GM21528 (cell line): ENCODE measurements at regions not wholly inside any gene's neighbourhood (a gene's known extent, or its start where the extent isn't known, plus 50 kb on each side); places are given as distances from the start of the nearest gene placed in this dataset.

Source experiments
- ATAC-seq: cut with Tn5 transposase; IDR thresholded peaks from one replicate; pipeline ENCODE4 v1.9.1; 2021; ENCODE audit warnings: mild to moderate bottlenecking, moderate library complexity; ENCODE audit not compliant: unreplicated experiment, low FRiP score

GRCh38 chr22:48755059-48755949 is 1072.4 kb downstream of the BRD1 start:
- no peak for ATAC-seq

DNA sequence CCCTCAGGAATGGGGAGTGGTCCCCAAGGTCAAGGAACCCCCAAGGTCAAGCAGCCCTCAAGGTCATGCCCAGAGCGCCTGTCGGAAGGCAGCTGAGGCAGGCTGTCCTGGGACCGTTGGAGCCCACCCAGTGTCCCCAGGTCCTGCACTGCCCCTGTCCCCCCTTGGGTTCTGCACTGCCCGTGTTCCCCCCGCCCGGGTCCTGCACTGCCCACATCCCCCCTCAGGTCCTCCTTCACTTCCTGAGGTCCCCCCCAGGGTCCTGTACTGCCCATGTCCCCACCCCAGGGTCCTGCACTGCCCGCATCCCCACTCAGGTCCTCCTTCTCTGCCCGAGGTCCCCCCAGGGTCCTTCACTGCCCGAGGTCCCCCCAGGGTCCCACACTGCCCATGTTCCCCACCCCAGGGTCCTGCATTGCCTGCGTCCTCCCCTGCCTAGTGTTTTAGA is 1073.0 kb downstream of the BRD1 start:
- no peak for ATAC-seq

- no peak for ATAC-seq
Observed at GRCh38 chr22:48753752-48754517, 1073.7 kb downstream of the BRD1 start.

GRCh38 chr22:48753381-48753730 is 1074.3 kb downstream of the BRD1 start:
- no peak for ATAC-seq

DNA sequence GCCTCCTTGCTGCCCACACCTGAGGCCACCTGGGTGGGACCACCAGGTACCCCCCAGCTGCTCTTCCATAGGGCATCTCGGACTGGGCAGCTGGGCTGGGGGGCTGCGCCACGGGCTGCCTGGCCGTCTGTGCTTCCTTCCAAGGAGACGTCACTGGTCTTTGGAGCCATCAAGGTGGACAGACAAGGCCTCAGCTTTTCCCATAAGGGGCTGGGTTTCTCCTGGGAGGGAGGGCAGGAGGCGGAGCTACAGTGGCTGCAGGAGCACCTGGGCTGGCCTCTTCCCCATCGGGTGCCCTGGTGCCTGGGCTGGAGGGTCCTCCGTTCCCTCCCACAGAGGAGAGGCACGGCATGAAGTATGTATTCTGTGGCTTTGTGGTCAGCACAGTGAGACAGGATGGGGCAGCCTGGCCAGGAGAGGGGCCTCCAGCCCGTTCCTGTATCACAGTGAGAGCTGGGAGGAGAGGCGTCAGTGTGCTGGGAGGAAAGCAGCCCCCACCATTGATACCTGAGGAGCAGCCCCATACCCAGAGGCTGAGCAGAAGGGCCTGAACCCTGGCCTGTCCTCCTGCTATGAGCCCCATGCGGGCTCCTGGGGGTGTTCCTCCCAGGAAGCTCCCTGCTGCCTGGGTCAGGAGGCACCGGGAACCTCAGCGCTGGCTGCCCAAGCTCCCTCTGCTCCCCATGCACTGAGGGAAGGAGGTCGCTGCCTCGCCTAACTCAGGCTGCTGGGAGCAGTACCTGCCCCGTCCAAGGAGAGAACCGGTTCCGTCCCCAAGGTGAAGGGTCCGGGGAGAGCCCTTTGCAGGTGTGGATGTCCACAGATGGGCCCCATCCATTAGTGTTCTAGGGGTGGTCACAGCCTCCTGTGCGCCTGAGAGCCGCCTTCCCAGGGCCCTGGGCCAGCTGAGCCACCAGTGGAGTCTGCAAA is 1075.0 kb downstream of the BRD1 start:
- no peak for ATAC-seq

- ATAC-seq = no peak
Observed at GRCh38 chr22:48751539-48752437, 1075.9 kb downstream of the BRD1 start.

DNA sequence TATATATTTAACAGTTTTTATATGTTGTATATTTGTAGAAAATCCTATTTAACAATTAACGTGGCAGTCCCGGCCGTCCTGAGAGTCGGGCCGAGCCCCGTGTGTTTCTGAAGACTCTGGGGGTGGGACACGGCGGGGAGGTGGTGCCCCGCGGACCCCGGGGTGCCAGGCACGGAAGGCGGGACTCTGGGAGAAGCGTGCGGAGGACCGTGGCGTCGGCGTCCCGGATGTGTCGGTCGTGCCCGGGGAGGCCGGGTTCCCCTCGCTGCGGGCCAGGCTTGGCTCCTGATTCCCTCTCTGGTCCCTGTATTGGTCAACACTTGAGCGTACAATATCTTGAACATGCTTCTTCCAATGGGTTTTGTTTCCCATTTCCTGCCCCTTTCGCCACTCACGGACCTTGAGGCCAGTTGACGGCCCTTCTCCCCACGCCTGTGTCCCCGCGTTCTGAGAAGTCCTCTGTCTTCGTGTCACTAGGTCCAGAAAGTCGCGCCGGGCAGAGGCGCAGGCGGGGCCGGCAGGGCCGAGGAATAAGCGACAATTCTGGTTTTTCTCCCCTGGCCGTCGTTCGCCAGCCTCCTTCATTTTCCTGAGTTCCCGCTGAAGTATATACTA is 1076.7 kb downstream of the BRD1 start:
- no peak for ATAC-seq

- no peak for ATAC-seq
Observed at GRCh38 chr22:48750282-48750681, 1077.4 kb downstream of the BRD1 start.

- ATAC-seq = no peak
Observed at GRCh38 chr22:48749555-48750227, 1078.0 kb downstream of the BRD1 start.

- ATAC-seq = no peak
Observed at GRCh38 chr22:48748860-48749554, 1078.7 kb downstream of the BRD1 start.

DNA sequence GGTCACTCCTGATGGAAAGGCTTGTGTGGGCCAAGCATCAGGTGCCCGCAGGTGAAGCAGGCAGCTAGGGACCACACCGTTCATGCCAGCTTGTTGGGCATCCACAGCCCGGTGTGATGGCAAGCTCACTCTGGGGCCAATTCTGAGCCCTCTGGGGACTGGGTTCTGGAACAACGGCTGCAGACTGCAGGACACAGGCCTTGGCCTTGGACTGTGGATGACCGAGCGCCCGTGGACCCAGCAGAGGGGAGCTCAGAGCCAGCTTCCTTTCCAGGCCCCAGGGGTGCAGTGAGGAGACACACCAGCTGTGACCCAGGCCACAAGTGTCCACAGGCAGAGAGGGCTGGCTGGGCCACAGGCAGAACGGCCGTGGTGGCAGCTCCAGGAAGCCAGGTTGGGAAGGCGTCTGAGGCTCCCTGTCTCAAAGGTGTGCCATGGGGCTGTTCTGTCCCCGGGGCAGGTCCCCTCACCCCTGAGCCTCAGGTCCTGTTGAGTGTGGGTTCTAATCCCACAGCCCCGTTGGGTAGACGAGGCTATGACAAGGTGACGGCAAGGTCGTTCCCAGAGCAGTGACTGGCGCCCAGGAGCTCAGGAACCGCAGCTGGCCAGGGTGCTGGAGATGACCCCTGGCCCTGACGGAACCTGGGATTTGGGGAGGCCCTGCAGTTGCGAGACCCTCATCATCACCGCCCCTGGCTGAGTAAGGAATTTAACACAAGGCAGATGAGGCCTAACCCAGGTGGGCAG is 1079.4 kb downstream of the BRD1 start:
- ATAC-seq = no peak

GRCh38 chr22:48746789-48747425 is 1080.8 kb downstream of the BRD1 start:
- ATAC-seq = no peak

DNA sequence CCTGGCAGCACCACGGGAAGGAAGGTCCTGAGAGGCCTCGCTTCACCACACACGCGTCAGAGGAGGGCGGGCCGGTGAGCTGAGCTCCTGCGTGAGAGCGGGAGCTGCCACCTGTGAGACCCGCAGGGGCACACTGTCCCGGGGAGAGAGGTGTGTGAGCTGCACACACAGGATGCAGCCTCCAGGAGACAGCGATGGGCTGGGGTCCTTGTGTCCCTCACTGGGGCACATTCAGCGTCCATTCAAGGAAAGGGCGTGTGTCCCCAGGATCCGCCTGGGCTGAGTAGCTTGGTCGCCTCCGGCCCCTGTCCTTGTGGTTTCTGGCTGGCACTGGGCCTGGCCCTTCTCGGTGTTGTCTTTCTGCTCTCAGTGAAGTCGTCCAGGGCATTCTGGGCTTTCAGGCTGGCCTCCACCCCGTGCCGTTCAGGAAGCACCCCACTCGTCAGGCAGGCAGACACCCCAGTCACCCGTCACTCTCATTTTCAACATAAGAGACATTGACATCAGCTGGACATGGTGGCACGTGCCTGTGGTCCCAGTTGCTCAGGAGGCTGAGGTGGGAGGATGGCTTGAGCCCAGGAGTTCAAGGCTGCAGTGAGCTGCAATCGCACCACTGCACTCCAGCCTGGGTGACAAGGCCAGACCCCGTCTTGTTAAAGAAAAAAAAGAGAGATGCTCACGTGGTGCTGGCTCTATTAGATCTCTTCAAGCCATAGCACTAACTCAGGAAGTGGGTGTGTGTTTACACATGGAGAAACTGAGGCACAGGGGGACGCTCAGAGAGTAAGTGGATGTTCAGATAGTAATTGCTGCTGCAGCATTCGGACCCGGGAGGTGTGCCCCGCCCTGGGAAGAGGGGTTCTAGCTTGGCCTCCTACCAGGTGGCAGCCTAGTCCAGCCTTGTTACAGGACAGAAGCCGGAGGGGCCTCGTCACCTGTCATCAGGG is 1081.6 kb downstream of the BRD1 start:
- ATAC-seq = no peak

GRCh38 chr22:48744967-48745841 is 1082.5 kb downstream of the BRD1 start:
- no peak for ATAC-seq

DNA sequence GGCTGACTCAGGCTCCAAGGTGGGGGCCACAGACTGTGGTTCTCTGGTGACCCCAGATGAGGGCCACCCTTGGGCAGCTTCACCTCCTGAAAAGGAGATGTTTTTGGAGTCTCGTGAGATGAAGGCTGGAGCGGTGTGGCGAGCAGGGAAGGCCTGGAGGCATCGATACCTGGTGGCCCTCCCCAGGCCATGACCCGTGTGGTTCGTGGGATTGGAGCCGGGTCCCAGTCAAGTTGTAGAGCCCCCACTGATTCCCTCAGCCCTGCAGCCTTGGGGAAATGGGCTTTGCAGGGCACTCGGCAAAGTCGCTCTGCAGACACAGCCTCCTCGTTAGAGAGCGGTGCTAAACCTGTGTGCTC is 1083.4 kb downstream of the BRD1 start:
- ATAC-seq = no peak
